ENCODE measurements at regions not wholly inside any gene's neighbourhood (a gene's known extent, or its start where the extent isn't known, plus 50 kb on each side); places are given as distances from the start of the nearest gene placed in this dataset.
A peak's percentile ranks its signal among the peaks of the same experiment; 100 is the strongest.

DNA sequence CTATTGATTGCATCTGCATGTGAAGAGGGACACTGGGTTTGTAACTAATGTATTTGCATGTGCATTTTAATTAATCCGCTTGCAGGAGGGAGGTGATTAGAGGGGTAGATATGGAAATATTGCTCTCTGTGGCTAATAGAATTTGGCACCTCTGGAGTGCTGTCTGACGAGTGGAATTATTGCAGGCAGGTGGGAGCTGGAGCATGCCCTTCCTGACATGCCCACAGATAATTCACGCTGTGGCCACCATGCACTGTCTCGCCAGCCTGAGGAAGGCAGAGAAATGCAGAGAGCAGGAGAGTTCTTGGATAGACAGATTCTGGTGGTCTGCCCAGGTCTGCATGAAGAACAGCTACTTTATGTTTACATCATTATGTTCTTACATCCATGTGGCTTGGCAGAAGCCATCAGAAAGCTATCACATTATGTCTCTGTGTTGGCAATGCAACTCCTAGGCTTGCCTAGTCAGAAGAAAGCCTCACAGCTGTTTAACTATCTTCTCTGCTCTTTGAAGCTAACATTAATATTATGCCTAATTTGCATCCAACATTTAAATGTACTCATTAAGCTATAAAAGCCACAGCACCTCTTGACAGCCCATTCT, 89.4 kb upstream of the DRD2 start:
- no peak overlapping the region for H3K9ac ChIP-seq (ENCODE audit: insufficient read depth, low read length, poor library complexity, severe bottlenecking)
- no peak overlapping the region for H3K27ac Mint-ChIP-seq
- intact Hi-C loops (cut with micrococcal nuclease), result no loop called here
- H3K4me1 Mint-ChIP-seq, result no peaks in the 10 kb centered on the region
- TF ChIP-seq, protein P1, sequence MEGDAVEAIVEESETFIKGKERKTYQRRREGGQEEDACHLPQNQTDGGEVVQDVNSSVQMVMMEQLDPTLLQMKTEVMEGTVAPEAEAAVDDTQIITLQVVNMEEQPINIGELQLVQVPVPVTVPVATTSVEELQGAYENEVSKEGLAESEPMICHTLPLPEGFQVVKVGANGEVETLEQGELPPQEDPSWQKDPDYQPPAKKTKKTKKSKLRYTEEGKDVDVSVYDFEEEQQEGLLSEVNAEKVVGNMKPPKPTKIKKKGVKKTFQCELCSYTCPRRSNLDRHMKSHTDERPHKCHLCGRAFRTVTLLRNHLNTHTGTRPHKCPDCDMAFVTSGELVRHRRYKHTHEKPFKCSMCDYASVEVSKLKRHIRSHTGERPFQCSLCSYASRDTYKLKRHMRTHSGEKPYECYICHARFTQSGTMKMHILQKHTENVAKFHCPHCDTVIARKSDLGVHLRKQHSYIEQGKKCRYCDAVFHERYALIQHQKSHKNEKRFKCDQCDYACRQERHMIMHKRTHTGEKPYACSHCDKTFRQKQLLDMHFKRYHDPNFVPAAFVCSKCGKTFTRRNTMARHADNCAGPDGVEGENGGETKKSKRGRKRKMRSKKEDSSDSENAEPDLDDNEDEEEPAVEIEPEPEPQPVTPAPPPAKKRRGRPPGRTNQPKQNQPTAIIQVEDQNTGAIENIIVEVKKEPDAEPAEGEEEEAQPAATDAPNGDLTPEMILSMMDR (IDR thresholded peaks at IDR 0.05), result no peak
- no peaks in the 10 kb centered on the region for H4K20me1 ChIP-seq (ENCODE audit: insufficient read depth, low read length)
- no peaks in the 10 kb centered on the region for H3K36me3 ChIP-seq (replicated peaks in 1 of 2; ENCODE audit: control insufficient read depth in 1 of 2, insufficient read depth in 2 of 2, low read length in 2 of 2)
- no peaks in the 10 kb centered on the region for H3K9me3 Mint-ChIP-seq
- DNase-seq, result no peak
- 90% methylated on average over 2 of the region's 4 CpGs for WGBS (ENCODE audit: insufficient coverage)
- H2AFZ ChIP-seq (ENCODE audit: insufficient read depth, low read depth, low read length, poor library complexity, severe bottlenecking), result no peak overlapping the region
- no peaks in the 10 kb centered on the region for H3K36me3 Mint-ChIP-seq
- H3K4me3 Mint-ChIP-seq, result no peak overlapping the region
- H3K27me3 Mint-ChIP-seq (ENCODE audit: low read depth in 3 of 3), result peaks cover 0 to 8% (median 0%) of the 10 kb centered on the region in 3 donors
- peaks cover 0 to 2% of the 10 kb centered on the region in 2 donors for H3K27me3 ChIP-seq (ENCODE audit: control insufficient read depth in 2 of 2, insufficient read depth in 2 of 2, low read length in 2 of 2)
- H3K27ac ChIP-seq (ENCODE audit: low read depth in 1 of 2, low read length in 2 of 2), result no peak overlapping the region
- H3K79me2 ChIP-seq (ENCODE audit: insufficient read depth, low read length), result no peaks in the 10 kb centered on the region
- no peaks in the 10 kb centered on the region for H3K9me3 ChIP-seq (replicated peaks in 1 of 2; ENCODE audit: control insufficient read depth in 1 of 2, insufficient read depth in 1 of 2, low read length in 2 of 2)
- H3K4me2 ChIP-seq (replicated peaks; ENCODE audit: extremely low read depth, low read length, poor library complexity, severe bottlenecking), result no peak overlapping the region
- H3K4me1 ChIP-seq (ENCODE audit: control insufficient read depth in 1 of 2, insufficient read depth in 2 of 2, low read length in 2 of 2), result no peaks in the 10 kb centered on the region
- no peak overlapping the region for H3K4me3 ChIP-seq (replicated peaks in 1 of 3; ENCODE audit: low read depth in 2 of 3, low read length in 3 of 3)

DNA sequence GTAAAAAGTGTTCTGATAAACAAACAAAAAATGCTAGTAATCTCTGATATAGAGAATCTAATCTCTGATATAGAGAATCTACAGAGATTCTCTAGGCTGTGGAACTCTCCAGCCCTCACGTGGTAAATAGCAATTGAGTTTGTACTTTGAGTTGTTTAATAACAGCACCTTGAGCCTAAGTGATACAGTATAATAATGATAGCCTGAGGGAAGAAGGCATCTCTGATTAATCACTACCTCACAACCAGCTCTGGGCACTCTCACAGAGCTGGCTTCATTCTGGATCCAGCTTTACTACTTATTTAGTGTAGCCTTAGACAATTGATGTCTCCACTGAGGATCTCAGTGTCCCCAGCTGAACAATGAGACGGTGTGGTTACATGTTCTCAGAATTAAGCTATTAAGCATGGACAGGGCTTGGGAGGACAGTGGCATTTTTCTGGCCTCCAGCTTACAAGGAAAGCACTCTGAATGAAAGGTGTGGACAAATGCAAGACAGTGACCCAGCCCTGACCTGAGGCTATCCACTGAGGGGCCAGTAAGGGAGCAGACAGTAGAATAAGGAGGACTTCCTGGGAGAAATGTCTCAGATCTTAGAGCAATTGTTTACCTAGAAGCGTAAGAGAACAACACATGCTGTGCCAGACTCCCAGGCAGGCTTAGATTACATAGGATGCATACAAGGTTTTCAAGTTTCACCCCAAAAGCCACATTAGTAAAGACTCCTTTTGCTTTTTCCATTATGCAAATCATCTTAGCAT, 88.7 kb upstream of the DRD2 start:
- Histone ChIP-seq H3K9ac (ENCODE audit: insufficient read depth, low read length, poor library complexity, severe bottlenecking) (no peak overlapping the region), H4K20me1 (ENCODE audit: insufficient read depth, low read length) (no peaks in the 10 kb centered on the region), H3K4me1 (ENCODE audit: control insufficient read depth in 1 of 2, insufficient read depth in 2 of 2, low read length in 2 of 2) (no peaks in the 10 kb centered on the region), H3K4me2 (replicated peaks; ENCODE audit: extremely low read depth, low read length, poor library complexity, severe bottlenecking) (no peak overlapping the region), H3K9me3 (replicated peaks in 1 of 2; ENCODE audit: control insufficient read depth in 1 of 2, insufficient read depth in 1 of 2, low read length in 2 of 2) (no peaks in the 10 kb centered on the region), H3K27me3 (ENCODE audit: control insufficient read depth in 2 of 2, insufficient read depth in 2 of 2, low read length in 2 of 2) (peaks cover 0 to 2% of the 10 kb centered on the region in 2 donors), H3K36me3 (replicated peaks in 1 of 2; ENCODE audit: control insufficient read depth in 1 of 2, insufficient read depth in 2 of 2, low read length in 2 of 2) (no peaks in the 10 kb centered on the region), H3K27ac (ENCODE audit: low read depth in 1 of 2, low read length in 2 of 2) (no peak overlapping the region), H2AFZ (ENCODE audit: insufficient read depth, low read depth, low read length, poor library complexity, severe bottlenecking) (no peak overlapping the region), H3K4me3 (replicated peaks in 1 of 3; ENCODE audit: low read depth in 2 of 3, low read length in 3 of 3) (no peak overlapping the region), H3K79me2 (ENCODE audit: insufficient read depth, low read length) (no peaks in the 10 kb centered on the region)
- TF ChIP-seq, protein P1 (IDR thresholded peaks at IDR 0.05), result no peak
- Mint-ChIP-seq H3K36me3 (no peaks in the 10 kb centered on the region), H3K27me3 (ENCODE audit: low read depth in 3 of 3) (peaks cover under 1 to 8% (median 1%) of the 10 kb centered on the region in 3 donors), H3K9me3 (peaks cover 0 to under 1% (median 0%) of the 10 kb centered on the region in 7 donors), H3K4me1 (no peaks in the 10 kb centered on the region), H3K27ac (peak overlapping the region in 1 of 7 donors; percentile 1), H3K4me3 (no peak overlapping the region)
- intact Hi-C loops (cut with micrococcal nuclease), result no loop called here
- no peak for DNase-seq
- WGBS (ENCODE audit: insufficient coverage), result 74% methylated on average over 2 of the region's 3 CpGs
